ENCODE measurements at regions not wholly inside any gene's neighbourhood (a gene's known extent, or its start where the extent isn't known, plus 50 kb on each side); places are given as distances from the start of the nearest gene placed in this dataset.

- Histone ChIP-seq H3K27me3 (ENCODE audit: control insufficient read depth in 4 of 4, insufficient read depth in 4 of 4, low read length in 3 of 4) (peaks cover 0 to 3% (median 1%) of the 10 kb centered on the region in 4 donors), H3K9me3 (ENCODE audit: control insufficient read depth in 4 of 4, low read length in 3 of 4) (peaks cover 0 to 4% (median 0%) of the 10 kb centered on the region in 4 donors), H3K36me3 (ENCODE audit: control insufficient read depth in 4 of 4, insufficient read depth in 3 of 4, low read depth in 1 of 4, low read length in 3 of 4) (no peaks in the 10 kb centered on the region), H3K4me3 (ENCODE audit: low read depth in 1 of 3, low read length in 3 of 3) (no peak overlapping the region), H3K9ac (ENCODE audit: low read depth in 1 of 2, low read length in 2 of 2) (no peak overlapping the region), H3K4me1 (ENCODE audit: control insufficient read depth in 4 of 4, insufficient read depth in 4 of 4, low read length in 3 of 4) (no peaks in the 10 kb centered on the region), H3K27ac (ENCODE audit: low read depth in 1 of 2, low read length in 2 of 2) (no peak overlapping the region)
- no peak for DNase-seq (ENCODE audit: low spot score)
- no peak for TF ChIP-seq FOXA1 (IDR thresholded peaks at IDR 0.05)
- TF ChIP-seq ATF3 (IDR thresholded peaks at IDR 0.05): no peak
- no peak for TF ChIP-seq MAX (IDR thresholded peaks at IDR 0.05)
- no peak for TF ChIP-seq RXRA (IDR thresholded peaks at IDR 0.05)
- TF ChIP-seq NR2F2 (IDR thresholded peaks at IDR 0.05): no peak
- no peak for TF ChIP-seq REST (IDR thresholded peaks at IDR 0.05)
- no peak for TF ChIP-seq HNF4A (conservative IDR thresholded peaks at IDR 0.05)
- no peak for TF ChIP-seq YY1 (IDR thresholded peaks at IDR 0.05)
- no peak for TF ChIP-seq CTCF (IDR thresholded peaks at IDR 0.05; ENCODE audit: low read depth, low read length, missing input control)
- TF ChIP-seq ZBTB33 (IDR thresholded peaks at IDR 0.05): no peak
- TF ChIP-seq FOXA2 (IDR thresholded peaks at IDR 0.05): no peak
- no peak for TF ChIP-seq HNF4G (IDR thresholded peaks at IDR 0.05)
- no peak for TF ChIP-seq SP1 (IDR thresholded peaks at IDR 0.05)
- no peak for TF ChIP-seq TAF1 (conservative IDR thresholded peaks at IDR 0.05)
- TF ChIP-seq JUND (IDR thresholded peaks at IDR 0.05): no peak
- TF ChIP-seq RAD21 (IDR thresholded peaks at IDR 0.05): no peak
- TF ChIP-seq GABPA (IDR thresholded peaks at IDR 0.05 in 1 of 2, conservative IDR thresholded peaks at IDR 0.05 in 1 of 2): no peak
- 78% methylated on average over 16 of the region's 16 CpGs for WGBS
Measured at GRCh38 chr13:111945086-111945485, 121.9 kb upstream of the SOX1 start.

- Histone ChIP-seq H3K9me3 (ENCODE audit: control insufficient read depth in 4 of 4, low read length in 3 of 4) (peaks cover 2 to 8% (median 7%) of the 10 kb centered on the region in 4 donors), H3K9ac (ENCODE audit: low read depth in 1 of 2, low read length in 2 of 2) (no peak overlapping the region), H3K4me3 (ENCODE audit: low read depth in 1 of 3, low read length in 3 of 3) (no peak overlapping the region), H3K36me3 (ENCODE audit: control insufficient read depth in 4 of 4, insufficient read depth in 3 of 4, low read depth in 1 of 4, low read length in 3 of 4) (no peaks in the 10 kb centered on the region), H3K4me1 (ENCODE audit: control insufficient read depth in 4 of 4, insufficient read depth in 4 of 4, low read length in 3 of 4) (no peaks in the 10 kb centered on the region), H3K27me3 (ENCODE audit: control insufficient read depth in 4 of 4, insufficient read depth in 4 of 4, low read length in 3 of 4) (peaks cover 0 to 2% (median under 1%) of the 10 kb centered on the region in 4 donors), H3K27ac (ENCODE audit: low read depth in 1 of 2, low read length in 2 of 2) (no peak overlapping the region)
- WGBS: 77% methylated on average over 10 of the region's 10 CpGs
- DNase-seq (ENCODE audit: low spot score): no peak
- no peak for TF ChIP-seq GABPA (IDR thresholded peaks at IDR 0.05 in 1 of 2, conservative IDR thresholded peaks at IDR 0.05 in 1 of 2)
- TF ChIP-seq HNF4A (conservative IDR thresholded peaks at IDR 0.05): no peak
- no peak for TF ChIP-seq REST (IDR thresholded peaks at IDR 0.05)
- no peak for TF ChIP-seq FOXA2 (IDR thresholded peaks at IDR 0.05)
- no peak for TF ChIP-seq NR2F2 (IDR thresholded peaks at IDR 0.05)
- no peak for TF ChIP-seq ZBTB33 (IDR thresholded peaks at IDR 0.05)
Measured at GRCh38 chr13:111946214-111946613, 120.7 kb upstream of the SOX1 start.

Measured in liver (tissue), 8 donors.